ENCODE measurements at regions not wholly inside any gene's neighbourhood (a gene's known extent, or its start where the extent isn't known, plus 50 kb on each side); places are given as distances from the start of the nearest gene placed in this dataset.

DNA sequence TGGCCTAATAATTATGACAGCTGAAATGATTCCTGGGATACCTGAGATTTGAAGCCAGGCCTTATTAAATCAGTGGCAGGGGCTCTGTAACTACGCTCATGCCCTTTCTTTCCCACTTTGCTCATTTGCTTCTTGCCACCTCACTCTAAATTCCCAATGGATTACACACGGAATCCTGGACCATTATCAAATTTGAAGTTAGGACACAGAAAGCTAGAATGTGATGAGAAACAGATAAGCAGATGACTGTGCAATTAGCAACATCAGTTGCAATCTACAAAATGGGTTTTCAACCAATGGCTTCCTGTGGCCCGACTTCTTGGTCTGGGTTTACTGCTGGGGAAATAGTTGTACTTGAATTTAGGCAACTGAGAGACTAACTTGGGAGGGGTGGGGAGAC lies 374.3 kb downstream of the INHBA start:
- TF ChIP-seq, protein P1, sequence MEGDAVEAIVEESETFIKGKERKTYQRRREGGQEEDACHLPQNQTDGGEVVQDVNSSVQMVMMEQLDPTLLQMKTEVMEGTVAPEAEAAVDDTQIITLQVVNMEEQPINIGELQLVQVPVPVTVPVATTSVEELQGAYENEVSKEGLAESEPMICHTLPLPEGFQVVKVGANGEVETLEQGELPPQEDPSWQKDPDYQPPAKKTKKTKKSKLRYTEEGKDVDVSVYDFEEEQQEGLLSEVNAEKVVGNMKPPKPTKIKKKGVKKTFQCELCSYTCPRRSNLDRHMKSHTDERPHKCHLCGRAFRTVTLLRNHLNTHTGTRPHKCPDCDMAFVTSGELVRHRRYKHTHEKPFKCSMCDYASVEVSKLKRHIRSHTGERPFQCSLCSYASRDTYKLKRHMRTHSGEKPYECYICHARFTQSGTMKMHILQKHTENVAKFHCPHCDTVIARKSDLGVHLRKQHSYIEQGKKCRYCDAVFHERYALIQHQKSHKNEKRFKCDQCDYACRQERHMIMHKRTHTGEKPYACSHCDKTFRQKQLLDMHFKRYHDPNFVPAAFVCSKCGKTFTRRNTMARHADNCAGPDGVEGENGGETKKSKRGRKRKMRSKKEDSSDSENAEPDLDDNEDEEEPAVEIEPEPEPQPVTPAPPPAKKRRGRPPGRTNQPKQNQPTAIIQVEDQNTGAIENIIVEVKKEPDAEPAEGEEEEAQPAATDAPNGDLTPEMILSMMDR (IDR thresholded peaks at IDR 0.05): no peak
- POLR2A ChIA-PET: no interaction called here
- no peak overlapping the region for H3K27ac ChIP-seq (ENCODE audit: low read depth in 1 of 2, low read length in 2 of 2)
- no peak overlapping the region for H3K4me3 ChIP-seq (ENCODE audit: low read length)
- Mint-ChIP-seq H3K27me3 (no peaks in the 10 kb centered on the region), H3K4me3 (no peak overlapping the region), H3K27ac (no peak overlapping the region), H3K4me1 (ENCODE audit: low read depth) (no peaks in the 10 kb centered on the region), H3K9me3 (no peaks in the 10 kb centered on the region), H3K36me3 (ENCODE audit: low read depth) (no peaks in the 10 kb centered on the region)
- H3K27me3 ChIP-seq (ENCODE audit: control insufficient read depth in 1 of 2, insufficient read depth in 2 of 2, low read length in 2 of 2): no peaks in the 10 kb centered on the region
- DNase-seq: no peak
- intact Hi-C loops (cut with DNase I, micrococcal nuclease): no loop called here
- H3K36me3 ChIP-seq (ENCODE audit: insufficient read depth, low read length): no peaks in the 10 kb centered on the region
- ATAC-seq (ENCODE audit: poor library complexity): no peak
- H3K4me1 ChIP-seq (ENCODE audit: insufficient read depth, low read length): no peaks in the 10 kb centered on the region
- CTCF ChIA-PET: no interaction called here
- H3K9me3 ChIP-seq (ENCODE audit: control insufficient read depth in 1 of 2, insufficient read depth in 1 of 2, low read length in 2 of 2): peaks cover 0 to 9% of the 10 kb centered on the region in 2 experiments

- H3K27ac Mint-ChIP-seq: no peak overlapping the region
- H3K4me3 Mint-ChIP-seq: no peak overlapping the region
- ATAC-seq (ENCODE audit: poor library complexity) (no peak), DNase-seq (no peak)
- ChIA-PET POLR2A (no interaction called here), CTCF (no interaction called here)
- TF ChIP-seq, protein P1 (IDR thresholded peaks at IDR 0.05): no peak
- intact Hi-C loops (cut with DNase I, micrococcal nuclease): no loop called here
- Histone ChIP-seq H3K36me3 (ENCODE audit: insufficient read depth, low read length) (no peaks in the 10 kb centered on the region), H3K9me3 (ENCODE audit: control insufficient read depth in 1 of 2, insufficient read depth in 1 of 2, low read length in 2 of 2) (peaks cover 0 to 9% of the 10 kb centered on the region in 2 experiments), H3K27me3 (ENCODE audit: control insufficient read depth in 1 of 2, insufficient read depth in 2 of 2, low read length in 2 of 2) (no peaks in the 10 kb centered on the region), H3K27ac (ENCODE audit: low read depth in 1 of 2, low read length in 2 of 2) (no peak overlapping the region), H3K4me3 (ENCODE audit: low read length) (no peak overlapping the region), H3K4me1 (ENCODE audit: insufficient read depth, low read length) (no peaks in the 10 kb centered on the region)
- no peaks in the 10 kb centered on the region for H3K4me1 Mint-ChIP-seq (ENCODE audit: low read depth)
- no peaks in the 10 kb centered on the region for H3K9me3 Mint-ChIP-seq
- no peaks in the 10 kb centered on the region for H3K36me3 Mint-ChIP-seq (ENCODE audit: low read depth)
- H3K27me3 Mint-ChIP-seq: no peaks in the 10 kb centered on the region
These were observed 374.8 kb downstream of the INHBA start for GRCh38 chr7:41328131-41328530.

DNA sequence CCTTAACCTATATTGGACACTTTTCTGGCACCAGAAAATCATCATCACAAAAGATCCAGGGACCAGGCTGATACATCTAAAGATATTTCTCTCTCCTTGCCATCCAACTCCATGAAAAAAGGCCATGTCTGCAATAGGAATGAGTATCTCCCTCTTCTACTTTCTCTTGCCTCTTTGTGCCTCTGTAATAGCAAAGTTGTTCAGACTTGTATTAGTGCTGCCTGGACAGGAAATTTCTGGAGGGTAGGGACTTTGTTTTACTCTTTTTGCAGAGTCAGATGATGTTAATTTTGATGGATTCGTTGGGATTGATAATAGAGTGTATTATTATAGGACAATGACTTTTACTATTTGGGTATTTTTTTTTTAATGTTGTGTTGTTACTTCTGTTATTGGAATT lies 376.3 kb downstream of the INHBA start:
- Histone ChIP-seq H3K4me1 (ENCODE audit: insufficient read depth, low read length) (no peaks in the 10 kb centered on the region), H3K36me3 (ENCODE audit: insufficient read depth, low read length) (no peaks in the 10 kb centered on the region), H3K4me3 (ENCODE audit: low read length) (no peak overlapping the region), H3K9me3 (ENCODE audit: control insufficient read depth in 1 of 2, insufficient read depth in 1 of 2, low read length in 2 of 2) (peaks cover 0 to 9% of the 10 kb centered on the region in 2 experiments), H3K27me3 (ENCODE audit: control insufficient read depth in 1 of 2, insufficient read depth in 2 of 2, low read length in 2 of 2) (no peaks in the 10 kb centered on the region), H3K27ac (ENCODE audit: low read depth in 1 of 2, low read length in 2 of 2) (no peak overlapping the region)
- Mint-ChIP-seq H3K27ac (no peak overlapping the region), H3K9me3 (no peaks in the 10 kb centered on the region), H3K4me1 (ENCODE audit: low read depth) (no peaks in the 10 kb centered on the region), H3K27me3 (no peaks in the 10 kb centered on the region), H3K4me3 (no peak overlapping the region), H3K36me3 (ENCODE audit: low read depth) (no peaks in the 10 kb centered on the region)
- intact Hi-C loops (cut with DNase I, micrococcal nuclease): no loop called here
- POLR2A ChIA-PET: no interaction called here
- TF ChIP-seq, protein P1 (IDR thresholded peaks at IDR 0.05): no peak
- no peak for DNase-seq
- no peak for ATAC-seq (ENCODE audit: poor library complexity)
- CTCF ChIA-PET: no interaction called here
